HG03108 (cell line): ENCODE measurements at regions not wholly inside any gene's neighbourhood (a gene's known extent, or its start where the extent isn't known, plus 50 kb on each side); places are given as distances from the start of the nearest gene placed in this dataset.

Experiments
- ATAC-seq: cut with Tn5 transposase; IDR thresholded peaks from one replicate; pipeline ENCODE4 v1.9.1; 2021; ENCODE audit warnings: moderate library complexity; ENCODE audit not compliant: unreplicated experiment

GRCh38 chr15:93250950-93251349, 161.9 kb upstream of the RGMA start:
- no peak for ATAC-seq

- ATAC-seq: no peak
Measured at GRCh38 chr15:93250209-93250608, 161.2 kb upstream of the RGMA start.

DNA sequence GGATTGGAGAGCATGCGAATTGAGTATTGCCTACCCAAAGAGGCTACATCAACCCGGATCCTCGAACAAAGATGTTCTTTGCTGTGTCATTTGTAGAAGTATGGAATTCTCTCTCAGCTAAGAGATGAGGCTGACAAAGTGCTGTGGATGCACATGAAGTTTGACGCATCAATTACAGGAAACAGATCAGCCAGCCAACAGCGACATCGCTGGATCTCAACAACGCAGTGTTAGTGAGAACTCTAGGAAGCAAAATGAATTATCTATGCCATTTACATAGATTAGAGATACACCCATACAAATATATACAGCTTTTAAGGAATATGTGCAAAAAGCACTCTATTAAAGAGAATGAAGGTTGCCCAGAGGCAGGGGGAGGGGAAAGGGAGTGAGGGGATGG, 160.6 kb upstream of the RGMA start:
- ATAC-seq: no peak

DNA sequence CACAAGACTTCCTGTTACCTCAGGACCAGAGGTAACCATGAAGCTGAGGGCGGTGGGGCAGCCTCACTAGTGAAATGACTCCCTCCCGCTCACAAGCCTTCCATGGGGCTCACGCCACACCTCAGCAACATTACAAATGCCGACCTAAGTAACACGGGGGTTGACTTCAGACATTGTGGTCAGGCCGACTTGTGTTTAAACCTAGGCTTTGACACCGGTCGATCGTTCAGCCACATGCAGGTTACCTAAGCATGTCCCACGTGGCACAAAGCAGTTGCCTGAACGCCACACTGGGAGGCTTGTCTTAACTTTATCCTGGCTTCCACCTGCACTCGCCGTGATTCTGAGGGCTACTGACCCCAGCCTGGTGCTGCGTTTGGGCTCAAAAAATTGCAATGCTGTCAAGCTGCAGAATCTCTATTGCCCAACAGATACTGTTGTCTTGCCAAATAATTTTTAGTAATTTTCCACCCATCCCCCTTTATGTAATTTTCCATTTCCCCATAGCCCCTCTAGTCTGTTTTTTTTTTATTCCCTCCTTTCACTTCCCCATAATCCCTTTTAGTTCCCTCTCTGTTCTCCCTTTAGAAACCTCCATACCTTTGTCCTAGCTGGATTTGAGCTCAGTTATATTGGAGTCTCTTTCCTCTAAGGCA, 158.6 kb upstream of the RGMA start:
- ATAC-seq: no peak

DNA sequence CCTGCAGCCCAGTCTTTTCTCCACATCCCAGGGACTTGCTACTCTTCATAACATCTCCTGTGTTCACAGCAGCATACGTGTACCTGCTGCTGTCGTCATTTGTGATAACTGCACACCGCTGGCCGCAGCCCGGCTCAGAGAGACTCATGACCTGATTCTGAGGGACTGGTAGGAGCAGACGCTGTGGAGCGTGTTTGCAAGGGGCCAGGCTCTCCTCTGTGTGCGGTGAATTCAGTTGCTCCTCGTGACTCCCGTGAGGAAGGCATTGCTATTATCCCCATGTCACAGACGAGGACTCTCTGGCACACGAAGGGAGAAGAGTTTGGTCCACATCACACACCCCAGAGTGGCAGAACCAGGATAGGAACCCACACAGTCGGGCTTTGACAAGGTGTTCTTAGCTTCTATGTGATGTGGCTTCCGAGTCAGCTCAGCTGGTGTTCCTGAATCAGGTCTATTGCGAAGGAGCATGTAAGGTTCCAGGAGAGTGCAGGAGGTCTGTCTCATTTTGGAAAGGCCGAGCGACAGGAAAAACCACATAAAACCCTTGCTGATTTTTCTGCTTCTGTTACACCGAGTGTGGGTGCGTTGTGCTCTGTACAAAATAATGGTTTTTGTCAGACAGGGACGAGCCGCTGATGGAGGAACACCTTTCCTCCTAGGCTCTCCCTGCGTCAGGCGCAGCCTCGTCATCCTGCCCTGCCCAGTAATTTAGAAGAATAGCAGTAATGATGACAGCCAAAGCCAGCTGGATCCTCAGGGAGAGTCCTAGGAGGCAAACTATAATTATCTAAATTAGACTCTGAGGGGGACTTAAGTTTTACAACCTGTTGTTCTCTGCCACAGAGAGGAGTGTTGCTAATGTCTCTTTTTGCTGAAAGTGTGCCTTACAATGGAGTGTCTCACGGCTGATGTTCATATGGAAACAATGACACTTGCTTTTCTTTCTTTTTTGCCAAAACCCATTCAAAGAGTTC, 157.5 kb upstream of the RGMA start:
- ATAC-seq: no peak

DNA sequence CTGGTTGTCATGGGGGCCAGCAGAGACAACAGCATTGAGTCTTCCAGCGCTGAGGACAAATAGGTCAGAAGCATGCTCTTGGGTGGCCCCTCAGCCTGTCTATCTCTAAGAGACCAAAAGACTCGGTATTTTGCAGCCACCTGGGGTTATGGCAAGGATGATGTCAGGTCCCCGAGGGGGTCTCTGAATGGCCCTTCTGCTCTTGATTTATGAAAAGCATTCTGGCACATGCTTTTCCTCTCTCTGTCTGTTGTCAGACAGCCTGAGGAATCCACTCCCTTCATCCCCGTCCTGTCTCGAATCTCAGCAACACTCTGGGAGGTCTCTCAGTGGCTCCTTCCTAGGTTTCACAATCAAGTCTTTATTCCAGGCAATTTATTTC, 156.6 kb upstream of the RGMA start:
- no peak for ATAC-seq

DNA sequence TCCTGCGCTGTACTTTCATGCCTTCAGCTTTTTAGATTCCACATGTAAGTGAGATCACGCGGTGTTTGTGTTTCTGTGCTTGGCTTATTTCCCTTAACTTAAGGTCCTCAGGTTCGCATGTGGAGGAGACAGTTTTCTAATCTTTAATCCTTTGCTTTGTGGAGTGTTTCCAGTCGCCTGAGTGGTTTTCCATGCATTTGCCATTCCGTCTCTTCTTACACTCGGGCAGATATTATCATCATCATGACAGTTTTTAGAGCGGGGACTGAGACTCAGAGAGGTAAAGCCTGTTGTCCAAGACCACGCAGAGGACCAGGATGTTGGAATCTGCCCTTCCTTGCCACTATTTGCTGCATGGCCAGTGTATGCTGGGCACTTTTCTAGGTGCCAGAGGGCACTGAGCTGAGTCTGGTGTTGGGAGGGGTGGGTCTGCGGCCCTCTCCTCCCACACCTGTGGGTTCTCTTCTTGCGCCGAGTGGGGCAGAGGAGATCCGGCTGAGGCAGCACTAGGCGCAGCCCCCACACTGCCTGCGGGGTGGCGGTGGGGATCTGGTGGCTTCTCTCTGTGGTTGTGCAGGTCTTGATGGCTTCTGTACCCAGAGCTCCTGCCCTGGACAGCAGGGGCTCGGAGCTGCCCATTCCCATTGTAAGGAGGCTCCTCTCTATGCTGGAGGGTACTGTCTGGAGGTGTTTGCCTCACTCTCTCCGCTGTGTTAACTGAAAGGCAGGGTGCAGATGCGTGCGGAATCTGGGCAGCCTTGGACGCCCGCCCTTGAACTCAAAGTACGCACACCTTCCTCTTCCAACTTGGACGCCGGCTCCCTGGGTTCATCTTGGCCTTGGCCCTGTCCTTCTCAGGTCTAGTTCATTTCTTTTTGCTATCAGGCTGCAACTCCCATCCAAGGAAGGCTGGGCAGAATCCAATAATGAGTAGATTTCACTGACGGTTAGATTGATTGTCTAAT, 156.0 kb upstream of the RGMA start:
- no peak for ATAC-seq

DNA sequence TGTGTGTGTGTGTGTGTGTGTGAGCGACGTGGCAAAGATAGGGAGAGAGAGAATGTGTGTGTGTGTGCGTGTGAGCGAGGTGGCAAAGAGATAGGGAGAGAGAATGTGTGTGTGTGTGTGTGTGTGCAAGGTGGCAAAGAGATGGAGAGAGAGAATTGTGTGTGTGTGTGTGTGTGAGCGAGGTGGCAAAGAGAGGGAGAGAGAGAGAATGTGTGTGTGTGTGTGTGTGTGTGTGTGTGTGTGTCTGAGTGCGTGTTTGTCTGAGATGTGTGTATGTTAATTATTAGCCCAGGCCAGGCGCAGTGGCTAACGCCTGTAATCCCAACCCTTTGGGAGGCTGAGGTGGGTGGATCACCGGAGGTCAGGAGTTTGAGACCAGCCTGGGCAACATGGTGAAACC, 154.6 kb upstream of the RGMA start:
- no peak for ATAC-seq

DNA sequence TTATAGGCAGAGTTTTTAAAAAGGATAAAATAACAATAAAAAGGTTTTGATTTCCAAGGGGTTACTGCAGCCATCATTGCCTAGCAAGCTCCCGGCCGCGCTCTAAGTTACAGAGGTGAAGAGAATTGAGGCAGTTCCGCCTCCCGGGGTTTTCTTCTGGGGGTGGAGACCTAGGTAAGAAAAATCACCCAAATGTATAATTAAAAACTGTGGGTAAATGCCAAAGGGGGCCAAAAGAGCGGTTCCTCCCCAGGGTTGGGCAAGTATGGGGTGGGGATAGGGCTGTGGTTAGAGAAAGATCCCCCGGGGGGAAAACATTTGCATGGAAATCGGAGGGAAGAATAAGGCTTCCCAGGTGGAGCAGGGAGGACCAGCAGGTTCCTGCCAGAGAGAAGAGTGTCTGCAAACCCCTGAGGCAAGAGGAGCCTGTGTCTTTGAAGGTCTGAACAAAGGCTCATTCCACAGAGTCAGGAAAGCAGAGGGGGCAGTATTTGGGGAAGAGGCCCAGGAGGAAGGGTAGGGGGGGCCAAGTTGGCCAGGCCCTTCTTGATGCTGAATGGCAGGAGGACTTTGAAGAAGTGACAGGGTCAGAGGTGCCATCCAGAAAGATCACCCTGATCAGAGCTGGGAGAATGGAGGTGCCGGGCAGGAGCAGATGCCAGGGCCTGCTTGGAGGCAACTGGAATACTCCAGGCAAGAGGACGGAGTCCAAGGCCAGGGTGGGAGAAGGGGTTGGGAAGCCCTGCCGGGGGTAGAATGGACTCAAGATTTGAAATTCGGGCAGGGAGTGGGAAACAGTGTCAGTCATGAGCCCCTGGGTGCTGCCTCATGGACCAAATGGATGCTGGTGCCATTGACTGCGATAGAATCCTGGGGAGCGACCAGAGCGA, 152.9 kb upstream of the RGMA start:
- ATAC-seq: no peak

DNA sequence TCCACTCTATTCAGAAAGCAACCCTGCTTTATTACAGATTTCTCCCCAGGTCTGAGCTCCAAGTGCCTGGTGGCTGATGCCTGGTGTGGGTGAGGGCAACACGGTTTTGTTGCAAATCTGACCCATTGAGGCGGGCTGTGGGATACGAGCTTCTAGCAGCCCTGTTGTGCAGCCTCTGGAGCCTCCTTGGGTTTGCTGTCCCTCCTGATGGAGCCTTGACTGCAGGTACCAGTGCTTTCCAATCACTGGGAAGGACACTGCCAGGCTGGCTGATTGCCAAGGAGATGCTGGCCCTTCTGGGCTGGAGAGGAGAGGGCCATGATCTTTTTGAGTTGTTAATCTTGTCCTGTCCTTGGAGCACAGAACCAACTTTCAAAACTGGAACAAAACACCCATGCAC, 151.0 kb upstream of the RGMA start:
- ATAC-seq: no peak

GRCh38 chr15:93239591-93239990, 150.6 kb upstream of the RGMA start:
- no peak for ATAC-seq

DNA sequence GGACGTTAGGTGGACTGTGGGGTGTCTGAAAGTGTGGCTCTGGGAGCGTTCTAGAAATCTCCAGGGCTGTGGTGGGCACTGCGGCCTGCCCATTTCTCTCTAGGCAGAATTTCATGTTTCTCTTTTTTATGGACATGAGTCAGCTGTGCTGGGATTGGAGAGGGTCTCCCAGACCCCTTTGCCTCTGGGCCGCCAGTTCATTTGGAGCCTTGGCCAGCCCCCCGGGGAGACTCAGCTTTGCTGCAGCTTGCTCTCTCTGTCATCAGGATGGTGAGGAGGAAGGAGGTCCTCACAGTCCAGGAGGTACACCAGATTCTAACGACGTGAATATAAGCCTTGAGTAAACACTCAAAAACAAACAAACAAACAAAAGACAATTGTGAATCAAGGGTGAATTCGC, 149.6 kb upstream of the RGMA start:
- ATAC-seq: no peak

DNA sequence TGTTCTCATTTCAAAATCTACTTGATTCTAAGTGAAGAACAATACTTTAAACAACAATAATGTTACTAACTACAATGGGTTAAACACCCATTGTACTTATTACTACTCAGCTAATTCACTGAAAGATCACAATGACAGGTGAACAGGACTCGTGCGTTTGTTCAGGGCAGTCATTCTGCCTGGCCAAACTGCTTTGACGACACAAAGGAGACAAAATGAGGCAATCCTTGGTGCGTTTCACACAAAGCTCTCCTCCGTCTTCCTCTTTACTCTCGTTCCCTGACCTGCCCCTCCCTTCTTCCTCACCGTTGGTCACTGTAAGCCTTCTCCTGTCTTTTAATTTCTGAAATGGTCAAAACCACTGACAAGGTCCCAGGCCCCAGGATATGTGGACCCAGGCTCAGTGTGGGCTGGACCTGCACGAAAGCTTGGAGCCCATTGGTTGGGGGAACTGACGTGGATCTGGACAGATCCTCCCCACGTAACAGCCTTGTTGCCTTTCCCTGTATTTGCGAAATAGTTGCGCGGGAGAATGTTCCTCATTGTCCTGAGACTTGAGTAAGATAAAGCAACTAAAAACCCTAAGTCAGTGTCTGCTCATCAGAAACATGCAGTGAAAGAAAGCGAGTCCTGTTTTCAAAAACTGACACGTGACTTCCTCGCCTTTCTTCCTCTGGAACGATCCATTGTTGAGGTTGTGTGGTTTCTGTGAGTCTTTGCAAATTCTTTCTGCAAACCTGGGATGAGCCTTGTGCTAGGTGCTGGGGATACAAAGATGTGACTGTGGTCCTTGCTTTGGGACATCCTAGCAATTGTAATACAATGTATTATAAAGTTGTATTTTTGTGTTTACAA, 147.1 kb upstream of the RGMA start:
- no peak for ATAC-seq

DNA sequence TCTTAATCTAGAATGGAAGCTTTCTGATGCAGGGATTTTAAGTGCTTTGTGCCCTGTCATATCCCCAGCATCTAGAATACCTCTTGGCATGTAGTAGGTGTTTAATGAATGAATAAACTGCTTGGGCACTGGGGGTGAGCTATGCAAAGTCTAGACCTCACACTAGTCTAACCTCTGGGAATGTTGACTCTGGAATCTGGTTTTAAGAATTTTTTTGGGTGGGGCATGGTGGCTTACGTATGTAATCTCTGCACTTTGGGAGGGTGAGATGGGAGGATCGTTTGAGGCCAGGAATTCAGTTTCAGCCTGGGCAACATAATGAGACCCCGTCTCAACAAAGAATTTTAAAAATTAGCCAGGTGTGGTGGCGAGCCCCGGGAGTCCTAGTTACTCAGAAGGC, 146.3 kb upstream of the RGMA start:
- ATAC-seq: no peak

GRCh38 chr15:93233710-93234109, 144.7 kb upstream of the RGMA start:
- ATAC-seq: no peak

GRCh38 chr15:93232845-93233244, 143.8 kb upstream of the RGMA start:
- ATAC-seq: no peak

DNA sequence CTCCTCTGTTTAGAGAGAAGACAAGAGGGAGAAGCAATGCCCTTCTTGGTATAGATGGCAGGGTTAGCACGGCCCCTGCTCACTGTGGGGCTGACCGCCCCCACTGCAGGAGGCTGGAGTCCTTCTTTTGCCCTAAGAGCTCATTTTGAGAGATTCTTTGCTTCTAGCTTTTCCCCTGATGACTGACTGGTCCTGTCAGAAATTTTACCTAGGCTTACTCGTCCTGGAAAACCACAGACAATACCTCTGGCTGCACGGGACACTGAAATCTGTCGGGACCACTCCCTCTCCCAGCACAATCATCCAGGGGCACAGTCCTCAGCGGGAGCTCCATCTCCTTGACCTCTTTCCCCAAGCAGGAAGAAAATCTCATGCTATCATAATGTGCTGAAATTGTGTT, 143.0 kb upstream of the RGMA start:
- no peak for ATAC-seq

- ATAC-seq: no peak
Measured at GRCh38 chr15:93231261-93231925, 142.4 kb upstream of the RGMA start.

DNA sequence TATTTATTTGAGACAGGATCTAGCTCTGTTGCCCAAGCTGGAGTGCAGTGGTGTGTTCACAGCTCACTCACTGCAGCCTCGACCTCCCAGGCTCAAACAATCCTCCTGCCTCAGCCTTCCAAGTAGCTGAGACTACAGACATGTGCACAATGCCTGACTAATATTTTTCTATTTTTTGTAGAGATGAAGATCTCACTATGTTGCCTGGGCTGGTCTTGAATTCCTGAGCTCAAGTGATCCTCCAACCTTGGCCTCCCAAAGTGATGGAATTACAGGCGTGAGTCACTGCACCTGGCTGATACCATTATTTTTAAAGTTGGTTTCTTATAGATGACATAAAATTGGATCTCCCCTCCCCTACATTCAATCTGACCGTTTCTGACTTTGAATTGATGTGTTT, 139.5 kb upstream of the RGMA start:
- ATAC-seq: no peak
